Endothelial cell of umbilical vein (primary cell): ENCODE measurements at regions not wholly inside any gene's neighbourhood (a gene's known extent, or its start where the extent isn't known, plus 50 kb on each side); places are given as distances from the start of the nearest gene placed in this dataset.

Source experiments
- BruUV-seq: library from RNA; stranded (reverse); fragments of 400-500 nt; replicated peaks from 2 replicates; lab custom pipeline; 2021; lab: Mats Ljungman, UMichigan
- CTCF ChIA-PET: fragments of 300-600, 350-600 bp; sonication (Branson Sonifier 250); formaldehyde crosslinking; loops from one replicate; lab custom pipeline; 2021; ENCODE audit warnings: antibody characterized with exemption, inconsistent platforms; lab: Charles Lee
- POLR2A ChIA-PET: fragments of 300-600, 350-600 bp; sonication (Branson Sonifier 250); formaldehyde crosslinking; loops from one replicate; lab custom pipeline; 2021; ENCODE audit warnings: antibody characterized with exemption, inconsistent platforms; lab: Charles Lee
- DNase-seq: peaks from one replicate; pipeline ENCODE4 v3.0.0-alpha.2; 2011; ENCODE audit warnings: low read depth, low spot score
- FAIRE-seq: peaks from 2 replicates; lab custom pipeline; 2011; peaks lifted over from hg19 to GRCh38; lab: Jason Lieb, UNC
- H2AFZ ChIP-seq: 2 replicates; pipeline ENCODE4 v1.6.0; 2012; ENCODE audit warnings: low read depth, low read length, control low read depth, inconsistent platforms
- H3K27ac ChIP-seq: 2 replicates; pipeline ENCODE4 v1.5.1; 2011; ENCODE audit warnings: low read depth, mild to moderate bottlenecking, control low read depth, low read length, moderate library complexity; ENCODE audit not compliant: insufficient read depth
- H3K27me3 ChIP-seq, 2 experiments: 2 replicates each; pipeline versions ENCODE4 v1.6.0 to v1.6.1; 2011; ENCODE audit warnings: low read length in 2 of 2, mixed read lengths in 1 of 2; ENCODE audit not compliant: control insufficient read depth in 2 of 2, insufficient read depth in 2 of 2
- H3K36me3 ChIP-seq, 2 experiments: 2 replicates in 1 of 2; 3 replicates in 1 of 2; pipeline ENCODE4 v1.5.1; 2011; ENCODE audit warnings: low read length in 2 of 2, mild to moderate bottlenecking in 1 of 2, moderate library complexity in 1 of 2; ENCODE audit not compliant: control insufficient read depth in 2 of 2, insufficient read depth in 2 of 2; ENCODE audit errors: extremely low read depth in 1 of 2
- H3K4me1 ChIP-seq: 3 replicates; pipeline ENCODE4 v1.5.1; 2011; ENCODE audit warnings: mild to moderate bottlenecking, low read length; ENCODE audit not compliant: control insufficient read depth, insufficient read depth; ENCODE audit errors: extremely low read depth
- H3K4me2 ChIP-seq: 2 replicates; pipeline ENCODE4 v1.6.1; 2011; ENCODE audit warnings: low read length, control low read depth, mixed read lengths; ENCODE audit not compliant: insufficient read depth
- H3K4me3 ChIP-seq, 3 experiments: fragments of 200-600 bp in 1 of 3; sonication (generic), shearing (Covaris generic) in 1 of 3; replicated peaks in 1 of 3; 2 replicates each; pipeline ENCODE4 v1.5.1; 2011 to 2016; ENCODE audit warnings: control low read depth in 3 of 3, low read length in 3 of 3, mild to moderate bottlenecking in 2 of 3, inconsistent platforms in 1 of 3, low read depth in 1 of 3, moderate library complexity in 1 of 3; ENCODE audit not compliant: insufficient read depth in 1 of 3
- H3K79me2 ChIP-seq: 2 replicates; pipeline ENCODE4 v1.6.0; 2012; ENCODE audit warnings: low read length, inconsistent platforms; ENCODE audit not compliant: control insufficient read depth, insufficient read depth
- H3K9ac ChIP-seq: replicated peaks from 2 replicates; pipeline ENCODE3; 2011; ENCODE audit warnings: low read length, control low read depth; ENCODE audit not compliant: insufficient read depth; ENCODE audit errors: extremely low read depth
- H3K9me1 ChIP-seq: replicated peaks from 3 replicates; pipeline ENCODE4 v1.6.0; 2011; ENCODE audit warnings: mild to moderate bottlenecking, low read length; ENCODE audit not compliant: control insufficient read depth, insufficient read depth; ENCODE audit errors: extremely low read depth
- H3K9me3 ChIP-seq: replicated peaks from 2 replicates; pipeline ENCODE4 v1.5.1; 2012; ENCODE audit warnings: low read length, inconsistent platforms; ENCODE audit not compliant: control insufficient read depth, insufficient read depth
- H4K20me1 ChIP-seq: replicated peaks from 2 replicates; pipeline ENCODE3; 2011; ENCODE audit warnings: mild to moderate bottlenecking, low read length; ENCODE audit not compliant: control insufficient read depth, insufficient read depth; ENCODE audit errors: extremely low read depth
- CTCF ChIP-seq, 2 donors: IDR thresholded peaks; 1 replicate in 1 of 2; 2 replicates in 1 of 2; pipeline ENCODE4 v1.5.1; 2011; ENCODE audit warnings: low read length in 2 of 2, mild to moderate bottlenecking in 2 of 2, moderate library complexity in 2 of 2, control low read depth in 1 of 2, inconsistent platforms in 1 of 2, low read depth in 1 of 2; ENCODE audit not compliant: insufficient read depth in 1 of 2; ENCODE audit errors: extremely low read depth in 1 of 2
- GATA2 ChIP-seq: IDR thresholded peaks from 2 replicates; pipeline ENCODE4 v1.7.0; 2011; ENCODE audit warnings: low read depth, mild to moderate bottlenecking, moderate library complexity, mixed read lengths, low read length; ENCODE audit not compliant: insufficient read length, insufficient read depth
- MYC ChIP-seq: IDR thresholded peaks from one replicate; pipeline ENCODE4 v1.6.1; 2011; ENCODE audit warnings: mild to moderate bottlenecking, low read depth, low read length
- POLR2AphosphoS5 ChIP-seq: IDR thresholded peaks from 2 replicates; pipeline ENCODE4 v1.6.1; 2012; ENCODE audit warnings: low read depth, mild to moderate bottlenecking, control low read depth, low read length, moderate library complexity; ENCODE audit not compliant: insufficient read depth
- dilution Hi-C: fragments of 300-500 bp; cut with MboI; formaldehyde crosslinking; loops from one replicate; pipeline ENCODE4 v1.15.0; 2019; ENCODE audit warnings: low sequenced_read_pairs; ENCODE audit not compliant: extremely low pct_ligation_motif_present
- intact Hi-C: fragments of 100-400 bp; cut with micrococcal nuclease; formaldehyde crosslinking; loops from one replicate; pipeline ENCODE4 v1.10.0; 2022

- Histone ChIP-seq H3K4me3 (no peak overlapping the region), H3K27me3 (no peaks in the 10 kb centered on the region), H4K20me1 (no peaks in the 10 kb centered on the region), H3K4me2 (no peak overlapping the region), H3K4me1 (no peaks in the 10 kb centered on the region), H3K27ac (no peak overlapping the region), H3K79me2 (no peaks in the 10 kb centered on the region), H3K36me3 (no peaks in the 10 kb centered on the region), H2AFZ (no peak overlapping the region), H3K9ac (no peak overlapping the region), H3K9me3 (peaks cover 9% of the 10 kb centered on the region), H3K9me1 (no peaks in the 10 kb centered on the region)
- ChIA-PET POLR2A (no interaction called here), CTCF (no interaction called here)
- FAIRE-seq, result no peak
- DNase-seq, result no peak
- dilution Hi-C loops, result no loop called here
- TF ChIP-seq CTCF (IDR thresholded peaks at IDR 0.05; ENCODE audit: extremely low read depth in 1 of 2, insufficient read depth in 1 of 2, low read depth in 1 of 2, low read length in 2 of 2) (no peak), MYC (no peak)
- no TSS peak for BruUV-seq
- intact Hi-C loops, result no loop called here
These were observed 382.0 kb downstream of the SOX11 start for GRCh38 chr2:6074089-6074643.

GRCh38 chr2:6077585-6077984, 385.4 kb downstream of the SOX11 start:
- Histone ChIP-seq H3K27me3 (no peaks in the 10 kb centered on the region), H4K20me1 (no peaks in the 10 kb centered on the region), H3K9me1 (no peaks in the 10 kb centered on the region), H3K4me1 (no peaks in the 10 kb centered on the region), H3K36me3 (no peaks in the 10 kb centered on the region), H3K9me3 (peaks cover 16% of the 10 kb centered on the region), H3K27ac (no peak overlapping the region), H2AFZ (no peak overlapping the region), H3K79me2 (no peaks in the 10 kb centered on the region), H3K4me2 (no peak overlapping the region), H3K4me3 (no peak overlapping the region), H3K9ac (no peak overlapping the region)
- dilution Hi-C loops, result no loop called here
- FAIRE-seq (no peak), DNase-seq (no peak)
- POLR2A ChIA-PET, result no interaction called here
- CTCF ChIA-PET, result no interaction called here
- intact Hi-C loops, result no loop called here
- TF ChIP-seq CTCF (IDR thresholded peaks at IDR 0.05; ENCODE audit: extremely low read depth in 1 of 2, insufficient read depth in 1 of 2, low read depth in 1 of 2, low read length in 2 of 2) (no peak), GATA2 (no peak), POLR2AphosphoS5 (no peak)
- BruUV-seq, result no TSS peak
